ENCODE measurements at regions not wholly inside any gene's neighbourhood (a gene's known extent, or its start where the extent isn't known, plus 50 kb on each side); places are given as distances from the start of the nearest gene placed in this dataset.

DNA sequence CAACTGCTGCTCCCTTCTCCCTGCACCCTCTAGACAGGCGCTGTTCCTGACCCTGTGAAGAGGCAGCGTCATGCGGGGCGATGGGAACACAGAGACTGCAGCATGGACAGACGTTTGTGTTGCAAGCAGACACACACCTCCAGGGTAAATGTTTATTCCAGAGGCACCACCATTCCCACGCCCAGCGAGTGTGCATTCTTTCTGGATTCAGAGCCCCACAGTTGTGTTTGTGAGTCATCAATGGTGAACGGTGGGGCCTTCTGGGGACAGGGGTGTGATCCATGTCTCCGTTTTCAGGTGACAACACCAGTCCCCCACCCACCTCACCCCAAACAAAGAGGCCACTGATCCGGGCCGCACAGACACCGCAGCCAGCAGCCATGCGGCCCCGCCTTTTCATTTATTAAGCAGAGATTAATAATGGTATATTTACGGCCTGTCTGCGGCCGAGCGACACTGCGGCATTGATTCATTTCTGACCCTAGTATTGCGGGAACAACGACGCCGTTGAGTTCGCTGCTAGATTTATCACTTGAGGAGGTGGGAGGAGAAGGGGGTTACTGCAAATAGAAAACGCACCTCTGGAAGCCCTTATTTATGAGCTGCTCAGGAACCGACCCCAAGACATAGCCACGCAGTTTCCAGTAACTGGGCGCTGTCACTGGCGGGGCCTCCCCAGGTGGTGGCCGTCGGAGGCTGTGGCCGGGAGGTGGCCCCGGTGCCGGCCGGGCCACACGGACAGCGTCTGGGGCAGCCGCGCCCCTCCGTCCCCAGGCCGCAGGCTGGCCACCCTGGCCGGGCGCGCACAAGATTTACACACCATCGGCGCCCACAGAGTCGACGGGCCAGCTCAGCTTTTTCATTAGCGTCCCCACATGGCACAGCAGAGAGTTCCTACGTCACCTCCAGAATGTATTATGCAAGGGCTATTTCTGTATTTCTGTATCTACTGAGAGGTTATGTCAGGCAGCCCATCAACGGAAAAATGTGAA is 367.6 kb downstream of the THBS2 start:
- no peaks in the 10 kb centered on the region for H3K36me3 ChIP-seq (replicated peaks in 1 of 2; ENCODE audit: insufficient read depth in 1 of 2, low read depth in 2 of 2)
- TF ChIP-seq POLR2A (IDR thresholded peaks at IDR 0.05) = no peak
- TF ChIP-seq, protein P1, sequence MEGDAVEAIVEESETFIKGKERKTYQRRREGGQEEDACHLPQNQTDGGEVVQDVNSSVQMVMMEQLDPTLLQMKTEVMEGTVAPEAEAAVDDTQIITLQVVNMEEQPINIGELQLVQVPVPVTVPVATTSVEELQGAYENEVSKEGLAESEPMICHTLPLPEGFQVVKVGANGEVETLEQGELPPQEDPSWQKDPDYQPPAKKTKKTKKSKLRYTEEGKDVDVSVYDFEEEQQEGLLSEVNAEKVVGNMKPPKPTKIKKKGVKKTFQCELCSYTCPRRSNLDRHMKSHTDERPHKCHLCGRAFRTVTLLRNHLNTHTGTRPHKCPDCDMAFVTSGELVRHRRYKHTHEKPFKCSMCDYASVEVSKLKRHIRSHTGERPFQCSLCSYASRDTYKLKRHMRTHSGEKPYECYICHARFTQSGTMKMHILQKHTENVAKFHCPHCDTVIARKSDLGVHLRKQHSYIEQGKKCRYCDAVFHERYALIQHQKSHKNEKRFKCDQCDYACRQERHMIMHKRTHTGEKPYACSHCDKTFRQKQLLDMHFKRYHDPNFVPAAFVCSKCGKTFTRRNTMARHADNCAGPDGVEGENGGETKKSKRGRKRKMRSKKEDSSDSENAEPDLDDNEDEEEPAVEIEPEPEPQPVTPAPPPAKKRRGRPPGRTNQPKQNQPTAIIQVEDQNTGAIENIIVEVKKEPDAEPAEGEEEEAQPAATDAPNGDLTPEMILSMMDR (IDR thresholded peaks at IDR 0.05) = no peak
- intact Hi-C loops (cut with DNase I) = loop anchor here (2.0 kb wide), 1 partner anchor 515 kb away; no protein-coding TSS in a partner anchor
- DNase-seq (peak in 3 of 4 donors; percentile 30 to 44 (median 30)), ATAC-seq (peak; percentile 62)
- H3K9me3 ChIP-seq = no peaks in the 10 kb centered on the region
- peaks cover 18% of the 10 kb centered on the region for H3K4me1 ChIP-seq
- peaks cover 0 to 5% of the 10 kb centered on the region in 2 donors for H3K27me3 ChIP-seq
- peak overlapping the region; percentile 59 to 88 (median 80) for H3K27ac ChIP-seq
- 54 to 65% methylated on average over 24 to 51 of the region's 51 CpGs for WGBS, 2 donors
- H3K4me3 ChIP-seq = no peak overlapping the region

DNA sequence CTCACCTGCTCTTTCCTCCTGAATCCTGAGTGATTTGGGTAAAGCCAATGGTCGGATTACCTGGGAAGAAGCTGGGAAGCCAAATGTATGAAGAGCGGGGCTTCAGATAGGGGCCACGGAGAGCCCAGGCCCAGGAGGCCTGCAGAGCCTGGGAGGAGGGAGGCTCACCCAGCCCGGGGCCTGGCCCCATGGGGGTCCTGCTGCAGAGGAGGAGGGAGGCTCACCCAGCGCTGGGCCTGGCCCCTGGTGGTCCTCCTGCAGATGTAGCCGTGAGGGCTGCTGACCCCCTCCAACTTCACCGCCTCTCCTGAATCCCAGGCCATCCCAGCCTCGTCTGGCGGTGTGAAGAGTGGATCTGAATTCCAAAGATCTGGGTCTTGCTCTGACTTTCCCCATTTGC is 368.4 kb downstream of the THBS2 start:
- ATAC-seq (no peak), DNase-seq (no peak)
- intact Hi-C loops (cut with DNase I) = loop anchor here (2.0 kb wide), 1 partner anchor 514 kb away; no protein-coding TSS in a partner anchor
- WGBS, 2 donors = 68 to 72% methylated on average over 6 to 9 of the region's 9 CpGs
- Histone ChIP-seq H3K4me3 (no peak overlapping the region), H3K36me3 (replicated peaks in 1 of 2; ENCODE audit: insufficient read depth in 1 of 2, low read depth in 2 of 2) (no peaks in the 10 kb centered on the region), H3K27ac (peak overlapping the region in 3 of 4 donors; percentile 76 to 88 (median 85)), H3K9me3 (no peaks in the 10 kb centered on the region), H3K4me1 (peaks cover 18% of the 10 kb centered on the region), H3K27me3 (peaks cover 0 to 5% of the 10 kb centered on the region in 2 donors)
- no peak for TF ChIP-seq POLR2A (IDR thresholded peaks at IDR 0.05)
- TF ChIP-seq, protein P1 (IDR thresholded peaks at IDR 0.05) = no peak

DNA sequence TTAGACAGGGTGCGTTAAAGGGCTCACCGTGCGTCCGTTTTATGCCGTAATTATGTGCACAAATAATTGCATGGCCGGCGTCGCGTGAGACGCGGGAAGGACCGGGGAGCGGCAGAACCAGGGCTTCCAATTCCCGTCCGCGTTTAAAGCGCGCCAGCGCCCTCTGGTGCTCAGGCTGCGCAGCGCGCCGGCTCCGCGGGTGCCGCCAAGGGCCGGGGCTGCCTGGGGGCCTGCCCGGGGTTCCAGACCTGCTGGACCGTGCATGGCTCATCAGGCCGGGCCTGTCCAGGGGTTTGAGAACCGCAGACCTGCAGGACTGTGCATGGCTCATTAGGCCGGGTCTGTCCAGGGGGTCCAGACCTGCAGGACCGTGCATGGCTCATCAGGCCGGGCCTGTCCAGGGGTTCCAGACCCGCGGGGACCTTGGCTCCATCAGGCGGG is 369.0 kb downstream of the THBS2 start:
- intact Hi-C loops (cut with DNase I) = loop anchor here (2.0 kb wide), 1 partner anchor 514 kb away; no protein-coding TSS in a partner anchor
- H3K27me3 ChIP-seq = peaks cover 0 to 5% of the 10 kb centered on the region in 2 donors
- H3K27ac ChIP-seq = no peak overlapping the region
- H3K9me3 ChIP-seq = no peaks in the 10 kb centered on the region
- ATAC-seq (peak; percentile 57), DNase-seq (peak; percentile 66 to 74 (median 70))
- TF ChIP-seq, protein P1 (IDR thresholded peaks at IDR 0.05) = peak; percentile 81 to 94 (median 92)
- no peak for TF ChIP-seq POLR2A (IDR thresholded peaks at IDR 0.05)
- WGBS, 2 donors = 9 to 22% methylated on average over 16 to 37 of the region's 37 CpGs
- no peaks in the 10 kb centered on the region for H3K36me3 ChIP-seq (replicated peaks in 1 of 2; ENCODE audit: insufficient read depth in 1 of 2, low read depth in 2 of 2)
- H3K4me3 ChIP-seq = no peak overlapping the region
- peaks cover 18% of the 10 kb centered on the region for H3K4me1 ChIP-seq

DNA sequence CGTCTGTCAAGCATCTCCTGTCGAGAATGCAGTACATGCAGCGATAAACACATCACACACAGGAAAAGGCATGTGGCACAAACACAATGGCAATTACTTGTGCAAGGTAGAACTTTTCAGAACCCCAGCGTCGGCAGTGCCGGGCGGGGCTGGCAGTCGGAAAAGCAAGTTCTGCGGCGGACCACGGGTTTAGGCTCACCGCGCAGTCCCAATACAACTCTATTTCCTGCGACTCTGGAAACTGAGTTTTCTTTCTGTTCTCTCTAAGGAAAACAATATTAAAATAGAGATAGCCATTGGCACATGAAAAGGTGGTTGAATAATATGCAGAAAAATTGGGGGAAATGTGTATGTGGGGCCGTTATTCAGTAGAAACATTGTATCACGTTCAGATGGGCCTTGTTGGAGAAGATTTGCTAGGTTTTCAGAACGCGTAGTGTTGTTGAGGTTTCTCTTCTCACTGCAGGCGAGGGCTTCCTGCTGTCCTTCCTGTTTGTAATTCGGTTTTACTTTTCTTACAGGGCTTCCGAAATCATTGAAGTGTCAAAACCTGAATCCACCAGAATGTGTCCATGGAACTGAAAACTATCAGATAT is 369.5 kb downstream of the THBS2 start:
- ATAC-seq (no peak), DNase-seq (no peak)
- H3K9me3 ChIP-seq = no peaks in the 10 kb centered on the region
- TF ChIP-seq, protein P1 (IDR thresholded peaks at IDR 0.05) = no peak
- no peak for TF ChIP-seq POLR2A (IDR thresholded peaks at IDR 0.05)
- no peaks in the 10 kb centered on the region for H3K36me3 ChIP-seq (replicated peaks in 1 of 2; ENCODE audit: insufficient read depth in 1 of 2, low read depth in 2 of 2)
- H3K4me3 ChIP-seq = no peak overlapping the region
- H3K27me3 ChIP-seq = peaks cover 0 to 5% of the 10 kb centered on the region in 2 donors
- 73 to 81% methylated on average over 20 to 21 of the region's 21 CpGs for WGBS, 2 donors
- H3K4me1 ChIP-seq = peaks cover 18% of the 10 kb centered on the region
- intact Hi-C loops (cut with DNase I) = loop anchor here (2.0 kb wide), 1 partner anchor 513 kb away; no protein-coding TSS in a partner anchor
- H3K27ac ChIP-seq = no peak overlapping the region

All from body of pancreas (tissue), 4 donors.